GM12872 (cell line): ENCODE measurements at regions not wholly inside any gene's neighbourhood (a gene's known extent, or its start where the extent isn't known, plus 50 kb on each side); places are given as distances from the start of the nearest gene placed in this dataset.

Source experiments
- CTCF ChIP-seq: IDR thresholded peaks from 3 replicates; pipeline ENCODE4 v1.5.1; 2011; ENCODE audit warnings: low read depth, mild to moderate bottlenecking, low read length, moderate library complexity; ENCODE audit not compliant: insufficient read depth

GRCh38 chr6:115071962-115072361 is 729.1 kb upstream of the HS3ST5 start:
- no peak for TF ChIP-seq CTCF

GRCh38 chr6:115067690-115068447 is 725.0 kb upstream of the HS3ST5 start:
- no peak for TF ChIP-seq CTCF

GRCh38 chr6:115064680-115065079 is 721.9 kb upstream of the HS3ST5 start:
- TF ChIP-seq CTCF = no peak

- TF ChIP-seq CTCF = no peak
These were observed 717.8 kb upstream of the HS3ST5 start for GRCh38 chr6:115060581-115060980.

GRCh38 chr6:115058414-115059211 is 715.8 kb upstream of the HS3ST5 start:
- no peak for TF ChIP-seq CTCF

- TF ChIP-seq CTCF = no peak
These were observed 712.8 kb upstream of the HS3ST5 start for GRCh38 chr6:115055579-115055978.

GRCh38 chr6:115053169-115053860 is 710.5 kb upstream of the HS3ST5 start:
- no peak for TF ChIP-seq CTCF
